ENCODE measurements at regions not wholly inside any gene's neighbourhood (a gene's known extent, or its start where the extent isn't known, plus 50 kb on each side); places are given as distances from the start of the nearest gene placed in this dataset.

- Histone ChIP-seq H3K9me3 (no peaks in the 10 kb centered on the region), H3K27me3 (no peaks in the 10 kb centered on the region), H3K36me3 (no peaks in the 10 kb centered on the region), H3K4me1 (peaks cover 5% of the 10 kb centered on the region), H3K4me3 (ENCODE audit: low read depth, low read length) (no peak overlapping the region)
- DNase-seq: no peak
- no peak for TF ChIP-seq CTCF (IDR thresholded peaks at IDR 0.05; ENCODE audit: low read depth, low read length)
Observed at GRCh38 chr4:108227923-108228322, 59.2 kb upstream of the LEF1 start.

DNA sequence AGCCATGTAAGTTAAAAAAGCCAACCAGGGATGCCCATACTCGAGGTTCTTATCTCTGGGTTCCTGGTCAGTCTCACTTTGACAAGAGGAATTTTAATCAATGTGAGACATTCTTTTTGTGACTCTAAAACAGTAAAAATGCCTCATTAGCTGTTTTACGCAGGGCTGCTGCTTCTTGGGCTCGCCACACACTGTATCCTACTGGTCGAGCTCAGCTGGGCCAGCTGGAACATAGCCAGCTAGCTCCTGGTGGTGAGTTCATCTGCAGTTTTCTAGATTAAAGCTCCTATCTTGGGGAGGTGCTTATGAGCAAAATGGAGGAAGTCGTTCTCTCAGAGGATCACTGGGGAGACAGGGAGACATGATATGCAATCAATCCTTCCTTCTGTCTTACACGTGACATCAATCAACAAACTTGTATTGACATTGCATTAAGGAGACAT is 55.9 kb upstream of the LEF1 start:
- Histone ChIP-seq H3K4me1 (peaks cover 5% of the 10 kb centered on the region), H3K4me3 (ENCODE audit: low read depth, low read length) (no peak overlapping the region), H3K36me3 (no peaks in the 10 kb centered on the region), H3K27me3 (no peaks in the 10 kb centered on the region), H3K9me3 (no peaks in the 10 kb centered on the region)
- peak; percentile 38 for TF ChIP-seq CTCF (IDR thresholded peaks at IDR 0.05; ENCODE audit: low read depth, low read length)
- peak; percentile 81 for DNase-seq

GRCh38 chr4:108223313-108223712 is 54.6 kb upstream of the LEF1 start:
- peaks cover 5% of the 10 kb centered on the region for H3K4me1 ChIP-seq
- no peak for DNase-seq
- no peaks in the 10 kb centered on the region for H3K9me3 ChIP-seq
- no peaks in the 10 kb centered on the region for H3K36me3 ChIP-seq
- H3K4me3 ChIP-seq (ENCODE audit: low read depth, low read length): no peak overlapping the region
- no peak for TF ChIP-seq CTCF (IDR thresholded peaks at IDR 0.05; ENCODE audit: low read depth, low read length)
- no peaks in the 10 kb centered on the region for H3K27me3 ChIP-seq

- H3K4me1 ChIP-seq: no peaks in the 10 kb centered on the region; the same call in 1 of the 2 replicates
- no peaks in the 10 kb centered on the region for H3K27me3 ChIP-seq
- no peak for TF ChIP-seq CTCF (IDR thresholded peaks at IDR 0.05; ENCODE audit: low read depth, low read length)
- DNase-seq: no peak
- no peaks in the 10 kb centered on the region for H3K36me3 ChIP-seq
- no peaks in the 10 kb centered on the region; the same call in 1 of the 2 replicates for H3K9me3 ChIP-seq
- no peak overlapping the region for H3K4me3 ChIP-seq (ENCODE audit: low read depth, low read length)
Observed at GRCh38 chr4:108219998-108220397, 51.3 kb upstream of the LEF1 start.

All from BE2C (cell line).